GM21360 (cell line): ENCODE measurements at regions not wholly inside any gene's neighbourhood (a gene's known extent, or its start where the extent isn't known, plus 50 kb on each side); places are given as distances from the start of the nearest gene placed in this dataset.
"Not testable (repeated sequence)": the region's sequence is repeated elsewhere in the genome, so short reads cannot be mapped to it uniquely, and the experiment has no call there.

Source experiments
- ATAC-seq: cut with Tn5 transposase; IDR thresholded peaks from one replicate; pipeline ENCODE4 v1.9.1; 2021; ENCODE audit warnings: mild to moderate bottlenecking, moderate library complexity; ENCODE audit not compliant: unreplicated experiment

GRCh38 chr6:80789912-80790570 lies 683.6 kb downstream of the BCKDHB start:
- ATAC-seq = no peak

GRCh38 chr6:80783271-80783670 lies 676.8 kb downstream of the BCKDHB start:
- ATAC-seq = not testable (repeated sequence)

GRCh38 chr6:80771941-80772340 lies 665.5 kb downstream of the BCKDHB start:
- no peak for ATAC-seq

GRCh38 chr6:80769106-80769505 lies 662.6 kb downstream of the BCKDHB start:
- no peak for ATAC-seq

- ATAC-seq = no peak
These were observed 661.3 kb downstream of the BCKDHB start for GRCh38 chr6:80767808-80768207.

GRCh38 chr6:80744213-80744612 lies 637.7 kb downstream of the BCKDHB start:
- ATAC-seq = no peak

- ATAC-seq = no peak
These were observed 636.0 kb downstream of the BCKDHB start for GRCh38 chr6:80742481-80742880.

GRCh38 chr6:80733641-80734040 lies 627.2 kb downstream of the BCKDHB start:
- no peak for ATAC-seq

GRCh38 chr6:80728830-80729229 lies 622.4 kb downstream of the BCKDHB start:
- no peak for ATAC-seq

GRCh38 chr6:80728101-80728750 lies 621.8 kb downstream of the BCKDHB start:
- ATAC-seq = no peak

GRCh38 chr6:80725156-80725930 lies 618.9 kb downstream of the BCKDHB start:
- no peak for ATAC-seq

GRCh38 chr6:80720824-80721223 lies 614.4 kb downstream of the BCKDHB start:
- no peak for ATAC-seq

GRCh38 chr6:80714513-80714912 lies 608.0 kb downstream of the BCKDHB start:
- ATAC-seq = no peak

GRCh38 chr6:80698459-80698858 lies 592.0 kb downstream of the BCKDHB start:
- ATAC-seq = no peak

- ATAC-seq = no peak
These were observed 589.8 kb downstream of the BCKDHB start for GRCh38 chr6:80696268-80696667.

- no peak for ATAC-seq
These were observed 584.2 kb downstream of the BCKDHB start for GRCh38 chr6:80690551-80691131.

GRCh38 chr6:80689716-80690395 lies 583.4 kb downstream of the BCKDHB start:
- ATAC-seq = no peak

- ATAC-seq = no peak
These were observed 573.5 kb downstream of the BCKDHB start for GRCh38 chr6:80679992-80680391.

- ATAC-seq = no peak
These were observed 569.9 kb downstream of the BCKDHB start for GRCh38 chr6:80676386-80676785.

GRCh38 chr6:80674669-80675068 lies 568.2 kb downstream of the BCKDHB start:
- no peak for ATAC-seq

- ATAC-seq = no peak
These were observed 566.9 kb downstream of the BCKDHB start for GRCh38 chr6:80673367-80673766.
